Type B pancreatic cell (in vitro differentiated cells): ENCODE measurements at regions not wholly inside any gene's neighbourhood (a gene's known extent, or its start where the extent isn't known, plus 50 kb on each side); places are given as distances from the start of the nearest gene placed in this dataset.

Source experiments
- DNase-seq: peaks from one replicate; pipeline ENCODE4 v3.0.0; 2021; ENCODE audit warnings: mixed read lengths; ENCODE audit not compliant: unreplicated experiment; ENCODE audit errors: extremely low spot score
- H3K27ac Mint-ChIP-seq: 2 replicates; pipeline ENCODE4 v1.8.0; 2021; ENCODE audit warnings: mild to moderate bottlenecking, mixed read lengths
- H3K27me3 Mint-ChIP-seq: 2 replicates; pipeline ENCODE4 v1.8.0; 2021; ENCODE audit warnings: mixed read lengths
- H3K36me3 Mint-ChIP-seq: 2 replicates; pipeline ENCODE4 v1.8.0; 2021; ENCODE audit warnings: mixed read lengths
- H3K4me1 Mint-ChIP-seq: one replicate; pipeline ENCODE4 v1.8.0; 2021; ENCODE audit warnings: mixed read lengths; ENCODE audit not compliant: unreplicated experiment
- H3K4me3 Mint-ChIP-seq: 2 replicates; pipeline ENCODE4 v1.8.0; 2021; ENCODE audit warnings: mild to moderate bottlenecking, mixed read lengths
- H3K9me3 Mint-ChIP-seq: 2 replicates; pipeline ENCODE4 v1.8.0; 2021; ENCODE audit warnings: mixed read lengths
- TF ChIP-seq, protein P1 (sequence below): fragments of 200-600 bp; sonication (generic); conservative IDR thresholded peaks from 2 replicates; pipeline ENCODE4 v1.5.0; 2021; ENCODE audit warnings: antibody characterized with exemption, mild to moderate bottlenecking

- no peak for DNase-seq
- Mint-ChIP-seq H3K36me3 (peaks cover 3% of the 10 kb centered on the region), H3K27ac (no peak overlapping the region), H3K9me3 (no peaks in the 10 kb centered on the region), H3K4me3 (no peak overlapping the region), H3K4me1 (no peaks in the 10 kb centered on the region), H3K27me3 (peaks cover 12% of the 10 kb centered on the region)
- TF ChIP-seq, protein P1, sequence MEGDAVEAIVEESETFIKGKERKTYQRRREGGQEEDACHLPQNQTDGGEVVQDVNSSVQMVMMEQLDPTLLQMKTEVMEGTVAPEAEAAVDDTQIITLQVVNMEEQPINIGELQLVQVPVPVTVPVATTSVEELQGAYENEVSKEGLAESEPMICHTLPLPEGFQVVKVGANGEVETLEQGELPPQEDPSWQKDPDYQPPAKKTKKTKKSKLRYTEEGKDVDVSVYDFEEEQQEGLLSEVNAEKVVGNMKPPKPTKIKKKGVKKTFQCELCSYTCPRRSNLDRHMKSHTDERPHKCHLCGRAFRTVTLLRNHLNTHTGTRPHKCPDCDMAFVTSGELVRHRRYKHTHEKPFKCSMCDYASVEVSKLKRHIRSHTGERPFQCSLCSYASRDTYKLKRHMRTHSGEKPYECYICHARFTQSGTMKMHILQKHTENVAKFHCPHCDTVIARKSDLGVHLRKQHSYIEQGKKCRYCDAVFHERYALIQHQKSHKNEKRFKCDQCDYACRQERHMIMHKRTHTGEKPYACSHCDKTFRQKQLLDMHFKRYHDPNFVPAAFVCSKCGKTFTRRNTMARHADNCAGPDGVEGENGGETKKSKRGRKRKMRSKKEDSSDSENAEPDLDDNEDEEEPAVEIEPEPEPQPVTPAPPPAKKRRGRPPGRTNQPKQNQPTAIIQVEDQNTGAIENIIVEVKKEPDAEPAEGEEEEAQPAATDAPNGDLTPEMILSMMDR, result no peak
Observed at GRCh38 chr2:143946436-143947391, 573.2 kb downstream of the ZEB2 start.

DNA sequence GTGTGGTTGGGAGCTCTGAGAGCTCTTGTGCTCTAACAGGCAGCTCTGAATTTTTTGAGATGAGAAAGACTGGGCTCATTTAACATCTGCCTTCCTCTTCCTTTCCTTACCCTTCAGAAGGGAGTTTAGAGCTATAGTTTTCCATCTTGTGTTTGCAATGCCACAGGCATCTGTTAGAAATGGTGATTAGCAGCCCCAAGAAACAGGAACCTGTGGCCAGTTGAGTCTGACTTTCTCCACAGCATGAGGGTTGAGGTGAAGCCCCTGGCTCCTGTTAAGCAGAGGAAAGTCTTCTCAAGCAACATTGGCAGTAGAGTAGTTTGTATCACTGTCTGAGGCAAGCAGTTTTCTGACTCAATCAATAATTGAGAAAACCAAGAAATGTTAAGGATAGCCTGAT, 577.4 kb downstream of the ZEB2 start:
- no peak for DNase-seq
- TF ChIP-seq, protein P1, result no peak
- Mint-ChIP-seq H3K9me3 (no peaks in the 10 kb centered on the region), H3K27me3 (peaks cover 47% of the 10 kb centered on the region), H3K36me3 (peaks cover 3% of the 10 kb centered on the region), H3K4me1 (peaks cover 7% of the 10 kb centered on the region), H3K4me3 (no peak overlapping the region), H3K27ac (no peak overlapping the region)

- peaks cover 57% of the 10 kb centered on the region for H3K27me3 Mint-ChIP-seq
- no peak for DNase-seq
- TF ChIP-seq, protein P1, result no peak
- no peak overlapping the region for H3K4me3 Mint-ChIP-seq
- H3K36me3 Mint-ChIP-seq, result peaks cover 3% of the 10 kb centered on the region
- H3K4me1 Mint-ChIP-seq, result peaks cover 7% of the 10 kb centered on the region
- H3K9me3 Mint-ChIP-seq, result no peaks in the 10 kb centered on the region
- no peak overlapping the region for H3K27ac Mint-ChIP-seq
Observed at GRCh38 chr2:143940720-143941119, 579.2 kb downstream of the ZEB2 start.

- no peak for DNase-seq
- TF ChIP-seq, protein P1, result no peak
- H3K27me3 Mint-ChIP-seq, result peaks cover 67% of the 10 kb centered on the region
- H3K4me3 Mint-ChIP-seq, result peak overlapping the region; percentile 18
- peaks cover under 1% of the 10 kb centered on the region for H3K36me3 Mint-ChIP-seq
- H3K4me1 Mint-ChIP-seq, result peaks cover 7% of the 10 kb centered on the region
- H3K9me3 Mint-ChIP-seq, result no peaks in the 10 kb centered on the region
- H3K27ac Mint-ChIP-seq, result no peak overlapping the region
Observed at GRCh38 chr2:143939626-143940330, 580.1 kb downstream of the ZEB2 start.

- Mint-ChIP-seq H3K36me3 (no peaks in the 10 kb centered on the region), H3K27me3 (peaks cover 75% of the 10 kb centered on the region), H3K9me3 (no peaks in the 10 kb centered on the region), H3K27ac (no peak overlapping the region), H3K4me1 (peaks cover 14% of the 10 kb centered on the region), H3K4me3 (peak overlapping the region; percentile 80)
- DNase-seq, result no peak
- TF ChIP-seq, protein P1, result no peak
Observed at GRCh38 chr2:143937723-143938350, 582.1 kb downstream of the ZEB2 start.
